D721Med (cell line): ENCODE measurements at regions not wholly inside any gene's neighbourhood (a gene's known extent, or its start where the extent isn't known, plus 50 kb on each side); places are given as distances from the start of the nearest gene placed in this dataset.
"Not testable (repeated sequence)": the region's sequence is repeated elsewhere in the genome, so short reads cannot be mapped to it uniquely, and the experiment has no call there.

Experiments
- DNase-seq: peaks from one replicate; pipeline ENCODE4 v3.0.0; 2011; ENCODE audit warnings: low spot score; ENCODE audit not compliant: insufficient read length
- FAIRE-seq: peaks from 2 replicates; lab custom pipeline; 2011; peaks lifted over from hg19 to GRCh38; lab: Jason Lieb, UNC
- TF ChIP-seq, protein P1 (sequence below): IDR thresholded peaks from 2 replicates; pipeline ENCODE4 v1.5.1; 2012; ENCODE audit warnings: mild to moderate bottlenecking, control low read depth; ENCODE audit not compliant: insufficient read depth; ENCODE audit errors: missing control alignments

DNA sequence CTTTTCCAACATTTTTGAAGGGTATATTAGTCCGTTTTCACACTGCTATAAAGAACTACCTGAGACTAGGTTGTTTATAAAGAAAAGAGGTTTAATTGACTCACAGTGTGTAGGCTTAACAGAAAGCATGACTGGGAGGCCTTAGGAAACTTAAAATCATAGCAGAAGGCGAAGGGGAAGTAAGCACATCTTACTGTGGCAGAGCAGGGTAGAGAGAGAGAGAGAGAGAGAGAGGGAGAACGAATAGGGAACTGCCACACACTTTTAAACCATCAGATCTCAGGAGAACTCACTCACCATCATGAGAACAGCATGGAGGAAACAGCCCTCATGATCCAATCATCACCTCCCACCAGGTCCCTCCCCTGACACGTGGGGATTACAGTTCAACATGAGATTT, 420.3 kb downstream of the SOCS6 start:
- DNase-seq (no peak), FAIRE-seq (no peak)
- TF ChIP-seq, protein P1, sequence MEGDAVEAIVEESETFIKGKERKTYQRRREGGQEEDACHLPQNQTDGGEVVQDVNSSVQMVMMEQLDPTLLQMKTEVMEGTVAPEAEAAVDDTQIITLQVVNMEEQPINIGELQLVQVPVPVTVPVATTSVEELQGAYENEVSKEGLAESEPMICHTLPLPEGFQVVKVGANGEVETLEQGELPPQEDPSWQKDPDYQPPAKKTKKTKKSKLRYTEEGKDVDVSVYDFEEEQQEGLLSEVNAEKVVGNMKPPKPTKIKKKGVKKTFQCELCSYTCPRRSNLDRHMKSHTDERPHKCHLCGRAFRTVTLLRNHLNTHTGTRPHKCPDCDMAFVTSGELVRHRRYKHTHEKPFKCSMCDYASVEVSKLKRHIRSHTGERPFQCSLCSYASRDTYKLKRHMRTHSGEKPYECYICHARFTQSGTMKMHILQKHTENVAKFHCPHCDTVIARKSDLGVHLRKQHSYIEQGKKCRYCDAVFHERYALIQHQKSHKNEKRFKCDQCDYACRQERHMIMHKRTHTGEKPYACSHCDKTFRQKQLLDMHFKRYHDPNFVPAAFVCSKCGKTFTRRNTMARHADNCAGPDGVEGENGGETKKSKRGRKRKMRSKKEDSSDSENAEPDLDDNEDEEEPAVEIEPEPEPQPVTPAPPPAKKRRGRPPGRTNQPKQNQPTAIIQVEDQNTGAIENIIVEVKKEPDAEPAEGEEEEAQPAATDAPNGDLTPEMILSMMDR: no peak

DNA sequence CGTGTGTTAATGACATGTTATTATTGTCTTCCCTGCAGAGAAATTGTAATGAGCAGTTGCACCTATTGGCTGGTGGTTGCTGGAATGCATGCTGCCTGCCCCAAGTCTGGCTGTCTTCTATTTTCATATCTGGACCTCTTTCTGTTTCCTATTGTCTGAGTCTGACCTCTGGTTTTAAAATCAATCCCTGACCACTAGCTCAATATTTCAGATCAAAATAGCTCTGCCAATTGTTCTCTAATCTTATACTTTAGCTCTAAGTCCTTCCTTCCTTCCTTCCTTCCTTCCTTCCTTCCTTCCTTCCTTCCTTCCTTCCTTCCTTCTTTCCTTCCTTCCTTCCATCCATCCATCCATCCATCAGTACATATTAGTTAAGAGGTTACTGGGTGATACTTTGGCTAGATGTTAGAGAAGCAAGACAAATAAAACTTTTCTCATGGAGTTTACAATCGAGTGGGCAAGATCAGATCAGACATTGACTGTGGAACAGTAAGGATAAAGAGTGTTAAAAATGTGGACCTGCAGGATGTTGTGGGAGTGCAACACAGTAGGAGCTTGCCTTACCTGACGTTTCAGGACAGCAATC, 417.1 kb downstream of the SOCS6 start:
- TF ChIP-seq, protein P1: no peak

GRCh38 chr18:70700496-70700895, 411.7 kb downstream of the SOCS6 start:
- TF ChIP-seq, protein P1: no peak
- DNase-seq (no peak), FAIRE-seq (peak; percentile 72)

More for the DNA sequence above, 417.1 kb downstream of the SOCS6 start:
- DNase-seq (no peak), FAIRE-seq (peak; percentile 25)

- FAIRE-seq: peak; percentile 93
Observed at GRCh38 chr18:70698574-70698973, 409.7 kb downstream of the SOCS6 start.

GRCh38 chr18:70693246-70693645, 404.4 kb downstream of the SOCS6 start:
- peak; percentile 35 for FAIRE-seq
- no peak for DNase-seq
- TF ChIP-seq, protein P1: no peak

More at GRCh38 chr18:70698574-70698973, 409.7 kb downstream of the SOCS6 start:
- DNase-seq: no peak
- TF ChIP-seq, protein P1: no peak

DNA sequence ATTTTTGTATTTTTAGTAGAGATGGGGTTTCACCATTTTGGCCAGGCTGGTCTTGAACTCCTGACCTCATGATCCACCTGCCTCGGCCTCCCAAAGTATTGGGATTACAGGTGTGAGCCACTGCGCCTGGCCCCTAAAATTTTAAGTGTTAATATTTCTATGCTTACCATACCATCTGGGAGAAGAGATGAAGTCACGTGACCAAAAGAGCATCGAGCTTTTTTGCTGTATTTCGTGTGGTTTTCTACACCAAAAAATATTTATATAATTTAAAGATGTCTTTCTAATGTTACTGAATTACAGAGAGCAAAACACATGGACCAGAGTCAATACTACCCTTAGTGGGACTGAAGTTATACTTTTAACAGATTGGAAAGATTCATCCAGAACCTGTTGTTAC, 400.9 kb downstream of the SOCS6 start:
- not testable (repeated sequence) for FAIRE-seq, DNase-seq

DNA sequence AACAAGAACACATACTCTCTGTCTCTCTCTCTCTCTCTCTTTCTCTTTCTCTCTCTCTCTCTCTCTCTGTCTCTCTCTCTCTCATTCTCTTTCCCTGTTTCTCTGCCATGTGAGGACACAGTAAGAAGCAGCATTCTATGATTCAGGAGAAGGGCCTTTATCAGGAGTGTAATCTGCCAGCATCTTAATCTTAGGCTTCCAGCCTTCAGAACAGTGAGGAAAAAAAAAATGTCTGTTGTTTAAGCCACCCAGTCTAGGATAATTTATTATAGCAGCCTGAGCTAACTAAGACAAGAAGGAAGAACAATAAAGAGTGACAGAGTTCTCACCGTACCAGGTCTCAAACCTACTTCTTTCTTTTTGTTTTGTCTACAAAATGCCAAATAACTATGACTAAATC, 399.4 kb downstream of the SOCS6 start:
- no peak for DNase-seq
- TF ChIP-seq, protein P1: no peak
- FAIRE-seq: peak; percentile 77
